Dedifferentiated amniotic fluid mesenchymal stem cell (primary cell): ENCODE measurements at regions not wholly inside any gene's neighbourhood (a gene's known extent, or its start where the extent isn't known, plus 50 kb on each side); places are given as distances from the start of the nearest gene placed in this dataset.
"Not testable (repeated sequence)": the region's sequence is repeated elsewhere in the genome, so short reads cannot be mapped to it uniquely, and the experiment has no call there.

Source experiments
- DNase-seq: peaks from one replicate; pipeline ENCODE4 v3.0.0-alpha.2; 2016; ENCODE audit errors: extremely low spot score

- not testable (repeated sequence) for DNase-seq
Measured at GRCh38 chr21:6060054-6060681, 4461.2 kb upstream of the TPTE start.

DNA sequence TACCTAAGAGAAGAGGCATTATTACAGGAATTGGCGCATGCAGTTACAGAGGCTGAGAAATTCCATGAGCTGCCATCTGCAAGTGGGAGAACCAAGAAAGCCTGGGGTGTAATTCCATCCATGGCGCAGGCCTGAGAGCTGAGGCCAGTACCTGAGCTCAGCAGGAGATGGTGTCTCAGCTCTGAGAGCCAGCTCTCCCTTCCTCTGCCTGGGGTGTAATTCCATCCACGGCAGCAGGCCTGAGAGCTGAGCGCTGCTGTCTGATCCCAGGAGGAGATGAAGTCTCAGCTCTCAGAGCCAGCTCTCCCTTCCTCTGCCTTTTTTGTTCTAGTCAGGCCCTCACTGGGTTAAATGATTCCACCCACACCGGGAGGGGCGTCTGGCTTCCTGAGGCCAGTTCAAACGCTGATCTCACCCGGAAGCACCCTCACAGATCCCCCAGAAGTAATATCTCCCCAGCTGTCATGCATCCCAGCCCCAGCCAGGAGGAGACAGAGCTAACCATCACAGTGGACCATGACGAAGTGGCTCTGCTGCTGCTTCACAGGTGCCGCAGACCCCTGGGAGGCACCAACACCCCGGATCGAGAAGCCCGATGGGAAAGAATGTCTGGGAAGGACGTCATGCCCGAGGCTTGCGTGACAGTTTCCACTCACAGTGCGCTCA lies 4454.9 kb upstream of the TPTE start:
- DNase-seq: not testable (repeated sequence)

DNA sequence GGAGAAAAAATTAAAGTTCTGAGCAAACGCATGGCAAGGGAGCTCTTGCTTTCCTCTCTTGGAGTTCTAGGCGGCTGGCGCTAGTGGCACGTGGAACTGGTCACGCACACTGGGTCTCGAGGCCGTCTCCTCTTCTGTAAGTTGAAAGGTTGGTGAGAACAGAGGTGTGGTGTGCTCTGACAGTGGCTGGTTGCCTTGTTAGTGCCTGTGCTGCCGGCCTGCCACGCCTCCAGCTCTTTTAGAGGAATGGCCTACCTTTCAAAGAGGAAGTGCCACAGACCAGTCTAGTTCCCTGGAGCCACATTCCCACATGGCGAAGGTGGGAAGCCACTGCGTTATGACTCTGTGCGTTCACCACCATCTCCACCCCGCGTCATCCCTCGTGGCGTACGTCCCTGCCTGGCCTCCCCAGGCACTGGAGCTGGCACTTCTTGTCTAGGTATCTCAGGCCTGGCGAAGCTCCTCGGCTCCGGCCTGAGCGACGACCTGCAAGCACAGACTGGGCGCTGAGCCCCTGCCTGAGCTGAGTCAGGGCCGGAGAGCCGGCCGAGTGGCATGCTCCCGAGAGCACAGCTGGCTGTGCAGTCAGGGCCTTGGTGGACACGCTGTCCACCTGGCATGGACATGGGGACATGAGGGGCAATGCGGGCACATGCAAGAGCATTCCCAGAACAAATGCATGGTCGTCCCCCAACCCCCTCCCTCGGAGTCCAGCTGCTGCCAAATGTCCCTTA lies 4453.1 kb upstream of the TPTE start:
- not testable (repeated sequence) for DNase-seq

DNA sequence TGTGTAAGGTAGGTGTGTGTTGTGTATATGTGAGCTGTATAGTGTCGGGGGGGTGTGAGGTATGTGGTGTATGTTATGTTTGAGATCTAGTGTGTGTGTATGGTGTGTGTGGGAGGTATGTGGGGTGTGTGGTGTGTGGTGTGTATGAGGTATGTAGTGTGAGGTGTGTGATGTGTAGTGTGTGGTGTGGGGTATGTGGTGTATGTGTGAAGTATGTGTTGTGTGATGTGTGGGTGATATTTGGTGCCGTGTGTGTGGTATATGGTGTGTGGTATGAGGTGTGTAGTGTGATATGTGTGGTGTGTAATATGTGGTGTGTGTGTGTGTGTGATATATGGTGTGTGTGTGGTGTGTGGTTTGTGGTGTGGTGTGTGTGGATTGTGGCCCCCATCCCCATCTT lies 4451.2 kb upstream of the TPTE start:
- DNase-seq: not testable (repeated sequence)

DNA sequence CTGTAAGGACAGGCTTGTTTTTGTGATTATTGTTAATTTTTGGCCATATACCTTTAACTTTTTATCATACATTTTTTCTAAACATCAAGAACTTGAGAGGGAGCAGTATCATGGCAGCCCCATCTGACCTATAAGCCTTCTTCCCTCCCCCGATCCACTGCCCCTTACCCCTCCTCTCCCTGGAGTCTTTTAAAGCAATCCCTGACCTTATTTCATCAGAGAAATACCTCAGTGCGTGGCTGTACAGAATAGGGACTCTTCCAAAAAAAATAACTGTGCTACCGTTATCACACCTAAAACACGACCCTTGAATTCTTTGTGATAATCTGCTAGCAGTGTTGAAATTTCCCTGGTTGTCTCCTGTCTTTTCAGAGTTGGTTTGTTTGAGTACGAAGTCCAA lies 4448.7 kb upstream of the TPTE start:
- not testable (repeated sequence) for DNase-seq

- not testable (repeated sequence) for DNase-seq
Measured at GRCh38 chr21:6073993-6074705, 4447.2 kb upstream of the TPTE start.

- not testable (repeated sequence) for DNase-seq
Measured at GRCh38 chr21:6074935-6075334, 4446.4 kb upstream of the TPTE start.

DNA sequence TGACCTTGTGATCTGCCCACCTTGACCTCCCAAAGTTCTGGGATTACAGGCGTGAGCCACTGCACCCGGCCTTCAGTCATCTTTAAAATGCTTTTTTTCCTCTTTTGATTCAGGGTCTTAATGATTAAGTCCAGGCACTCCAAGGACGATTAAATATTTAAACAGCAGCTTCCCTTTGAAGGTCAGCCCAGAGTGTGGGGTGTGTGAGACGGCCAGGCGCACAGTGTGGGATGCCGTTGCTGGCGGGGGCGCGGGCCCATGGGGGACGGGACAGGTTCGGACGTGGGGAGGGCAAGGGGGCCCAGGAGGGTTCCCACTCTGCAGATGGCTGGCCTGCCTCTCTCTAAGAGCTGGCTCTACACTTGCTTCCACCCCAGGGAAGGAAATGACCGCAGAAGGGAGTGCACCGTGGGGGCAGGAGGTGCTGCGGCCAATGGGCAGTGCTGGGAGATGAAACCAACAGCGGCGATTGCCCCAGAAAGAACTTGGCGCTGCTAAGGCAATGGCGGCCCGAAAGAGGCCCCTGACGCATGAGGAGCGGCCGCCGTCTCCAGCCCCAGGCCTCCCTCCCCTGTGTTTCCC lies 4445.7 kb upstream of the TPTE start:
- DNase-seq: not testable (repeated sequence)

DNA sequence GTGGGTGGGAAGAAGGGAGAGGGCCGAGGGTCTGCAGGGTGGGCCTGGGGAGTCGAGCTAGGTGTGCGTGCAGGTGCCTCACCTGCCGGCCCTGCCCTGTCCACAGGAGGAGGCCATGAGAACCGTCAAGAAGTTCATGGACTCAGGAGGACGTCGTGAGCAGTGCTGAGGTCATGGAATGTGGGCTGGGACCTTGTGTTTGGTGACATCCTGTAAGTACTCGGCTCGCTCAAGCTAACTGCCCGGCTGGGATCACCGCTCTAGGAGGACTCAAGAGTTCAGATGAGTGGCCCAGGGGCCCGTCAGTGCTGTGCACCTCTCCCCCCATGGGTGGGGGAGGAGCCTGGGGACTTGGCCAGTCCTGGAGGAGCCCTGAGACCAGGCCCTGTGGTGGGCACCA lies 4444.0 kb upstream of the TPTE start:
- DNase-seq: not testable (repeated sequence)

DNA sequence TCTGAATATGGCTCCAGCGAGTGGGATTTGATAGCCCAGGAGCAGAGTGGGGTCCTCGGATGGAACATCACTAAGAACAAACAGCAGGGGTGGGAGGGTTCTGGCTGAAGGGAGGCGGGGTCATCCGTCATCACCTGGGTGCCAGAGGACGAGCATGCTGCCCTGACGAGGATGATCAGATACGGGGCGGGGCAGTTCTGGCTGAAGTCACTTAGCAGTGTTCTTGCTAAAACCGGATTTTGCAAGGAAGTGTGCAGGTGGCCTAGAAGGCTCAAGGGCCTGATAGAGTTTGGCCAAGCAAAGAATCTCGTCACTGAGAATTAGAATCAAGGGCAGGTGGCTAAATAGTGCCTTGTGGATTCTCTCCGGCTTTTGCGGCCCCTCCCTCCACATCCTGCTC lies 4442.5 kb upstream of the TPTE start:
- not testable (repeated sequence) for DNase-seq

- DNase-seq: not testable (repeated sequence)
Measured at GRCh38 chr21:6080941-6081655, 4440.3 kb upstream of the TPTE start.

GRCh38 chr21:6082166-6082565 lies 4439.2 kb upstream of the TPTE start:
- DNase-seq: not testable (repeated sequence)

DNA sequence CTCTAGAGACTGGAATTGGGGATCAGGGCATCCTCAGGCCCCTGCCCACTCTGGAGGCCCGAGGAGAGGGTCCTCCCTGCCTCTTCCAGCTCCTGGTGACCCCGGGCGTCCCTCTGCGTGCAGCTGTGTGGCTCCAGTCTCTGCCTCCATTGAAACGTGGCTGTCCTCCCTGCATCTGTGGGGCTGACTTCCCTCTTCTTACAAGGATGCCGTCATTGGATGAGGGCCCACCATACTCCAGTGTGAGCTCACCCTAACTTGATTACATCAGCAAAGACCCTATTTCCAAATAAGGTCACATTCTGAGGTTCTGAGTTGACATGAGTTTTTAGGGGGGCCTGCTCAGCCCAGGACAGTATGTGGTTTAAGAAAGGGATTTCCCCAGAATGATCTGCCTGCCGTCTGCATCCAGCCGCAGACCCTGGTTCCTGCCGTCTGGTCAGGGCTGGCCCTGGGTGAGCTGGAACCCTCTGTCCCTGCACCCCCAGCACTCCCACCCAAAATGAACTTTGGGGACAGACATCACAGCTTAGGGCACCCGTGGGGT lies 4437.7 kb upstream of the TPTE start:
- DNase-seq: not testable (repeated sequence)

DNA sequence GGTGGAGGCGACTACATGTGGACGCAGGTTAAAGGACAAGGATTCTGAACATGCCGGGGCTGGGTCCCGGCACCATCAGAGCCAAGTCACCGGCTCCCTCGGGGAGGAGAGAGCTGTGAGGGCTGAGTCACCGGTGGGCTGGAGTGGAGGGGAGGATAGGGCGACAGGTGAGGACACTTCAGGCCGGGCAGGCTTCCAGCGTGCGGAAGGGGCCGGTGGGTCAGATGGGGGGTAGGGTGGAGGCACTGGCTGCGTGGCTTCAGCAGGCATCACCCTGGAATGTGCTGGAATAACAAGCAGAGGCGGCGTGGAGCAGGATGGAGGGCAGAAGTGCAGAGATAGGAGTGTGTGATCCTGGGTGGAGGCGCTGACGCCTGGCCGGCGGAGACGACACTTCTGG lies 4435.3 kb upstream of the TPTE start:
- not testable (repeated sequence) for DNase-seq

DNA sequence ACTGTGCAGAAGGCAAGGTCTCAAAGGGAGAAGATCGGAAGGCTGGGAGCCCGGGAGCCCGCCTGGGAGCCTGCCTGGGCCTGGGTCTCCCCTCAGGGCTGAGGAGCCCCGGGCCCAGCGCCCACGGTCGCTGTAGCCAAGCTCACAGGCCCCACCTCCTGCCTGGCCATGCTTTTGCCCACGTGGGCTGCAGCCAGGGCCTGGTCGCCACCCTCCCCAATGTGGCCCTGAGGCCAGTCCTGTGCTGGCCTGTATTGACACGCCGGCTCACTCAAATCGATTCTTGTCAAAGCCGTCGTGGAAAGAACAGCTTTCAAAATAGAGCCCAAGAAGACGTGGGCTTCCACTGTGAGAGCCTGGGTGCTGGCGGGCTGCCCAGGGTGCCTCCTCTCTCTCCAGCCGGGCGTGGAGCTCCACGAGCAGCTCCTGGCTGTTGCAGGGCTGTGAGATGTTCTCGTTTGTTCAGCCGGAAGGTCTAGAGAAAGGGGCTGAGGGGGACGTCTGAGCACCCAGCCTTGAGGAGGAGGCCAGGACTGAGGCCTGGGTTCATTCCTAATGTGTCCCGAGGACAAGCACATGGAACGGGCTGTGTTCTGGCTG lies 4433.7 kb upstream of the TPTE start:
- DNase-seq: not testable (repeated sequence)

DNA sequence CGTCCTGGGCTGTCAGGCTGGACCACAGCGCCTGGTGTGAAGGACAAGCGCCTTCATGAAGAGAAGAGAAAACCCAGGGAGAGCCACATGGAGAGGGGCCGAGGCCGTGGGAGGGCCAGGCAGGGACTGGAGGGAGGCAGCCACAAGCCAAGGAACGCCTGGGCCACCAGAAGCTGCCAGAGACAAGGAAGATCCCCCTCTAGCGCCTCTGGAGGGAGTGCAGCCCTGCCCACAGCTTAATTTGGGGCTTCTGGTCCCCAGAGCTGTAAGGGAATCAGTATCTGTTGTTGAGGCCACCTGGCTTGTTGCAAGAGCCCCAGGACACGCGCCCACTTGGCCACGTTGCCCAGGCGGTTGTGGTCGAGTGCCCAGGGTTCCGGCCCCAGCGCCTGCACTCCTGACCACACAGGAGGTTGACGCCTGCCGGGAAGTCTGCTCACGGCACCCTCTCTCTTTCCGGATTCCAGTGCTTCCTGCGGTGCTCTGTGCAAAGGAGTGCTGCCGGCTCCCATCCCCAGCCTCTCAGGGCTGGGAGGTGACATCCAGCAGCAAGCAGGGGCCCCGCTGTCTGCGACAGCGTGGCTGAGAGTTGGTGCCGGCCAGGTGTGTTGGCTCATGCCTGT lies 4431.0 kb upstream of the TPTE start:
- DNase-seq: not testable (repeated sequence)

GRCh38 chr21:6091335-6092027 lies 4429.9 kb upstream of the TPTE start:
- DNase-seq: not testable (repeated sequence)

GRCh38 chr21:6092401-6092800 lies 4429.0 kb upstream of the TPTE start:
- not testable (repeated sequence) for DNase-seq

DNA sequence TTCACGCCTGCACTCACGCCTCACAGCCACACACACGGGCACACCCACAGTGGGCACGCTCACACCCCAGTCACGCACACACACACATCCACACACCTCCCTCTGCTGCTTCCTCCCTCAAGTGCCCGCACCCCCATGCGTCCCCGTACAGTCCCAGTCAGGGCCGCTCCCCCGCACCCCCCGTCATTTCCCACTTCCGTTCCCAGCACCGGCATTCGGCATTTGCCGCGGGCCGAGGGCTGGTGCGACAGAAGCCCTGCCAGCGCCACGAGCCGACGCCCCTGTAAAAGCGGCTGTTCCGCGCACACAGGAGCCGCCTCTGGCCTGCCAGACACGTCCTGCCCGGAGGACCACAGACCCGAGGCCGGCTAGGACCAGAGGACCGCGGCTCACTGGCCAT lies 4428.0 kb upstream of the TPTE start:
- not testable (repeated sequence) for DNase-seq
